ENCODE measurements at regions not wholly inside any gene's neighbourhood (a gene's known extent, or its start where the extent isn't known, plus 50 kb on each side); places are given as distances from the start of the nearest gene placed in this dataset.

DNA sequence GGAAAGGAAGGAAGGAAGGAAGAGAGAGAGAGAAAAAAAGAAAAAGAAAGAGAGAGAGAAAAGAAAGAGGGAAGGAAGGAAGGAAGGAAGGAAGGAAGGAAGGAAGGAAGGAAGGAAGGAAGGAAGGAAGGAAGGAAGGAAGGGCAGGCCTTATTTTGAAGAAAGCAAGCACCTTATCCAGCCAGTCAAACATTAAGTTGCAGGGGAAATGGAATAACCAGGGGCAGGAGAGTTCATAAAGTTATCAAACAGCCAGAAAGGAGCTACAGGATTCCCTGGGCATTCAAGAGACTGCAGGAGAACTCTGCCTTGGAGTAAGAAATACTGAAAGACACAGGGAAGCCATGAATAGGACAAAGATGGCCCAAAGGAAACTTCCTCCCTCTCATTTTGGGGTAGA, 672.0 kb upstream of the INTU start:
- Mint-ChIP-seq H3K27me3 (no peaks in the 10 kb centered on the region), H3K27ac (no peak overlapping the region), H3K36me3 (ENCODE audit: low read depth) (no peaks in the 10 kb centered on the region), H3K4me1 (ENCODE audit: low read depth) (no peaks in the 10 kb centered on the region), H3K9me3 (peaks cover 31% of the 10 kb centered on the region), H3K4me3 (no peak overlapping the region)
- intact Hi-C loops (cut with micrococcal nuclease), result no loop called here

DNA sequence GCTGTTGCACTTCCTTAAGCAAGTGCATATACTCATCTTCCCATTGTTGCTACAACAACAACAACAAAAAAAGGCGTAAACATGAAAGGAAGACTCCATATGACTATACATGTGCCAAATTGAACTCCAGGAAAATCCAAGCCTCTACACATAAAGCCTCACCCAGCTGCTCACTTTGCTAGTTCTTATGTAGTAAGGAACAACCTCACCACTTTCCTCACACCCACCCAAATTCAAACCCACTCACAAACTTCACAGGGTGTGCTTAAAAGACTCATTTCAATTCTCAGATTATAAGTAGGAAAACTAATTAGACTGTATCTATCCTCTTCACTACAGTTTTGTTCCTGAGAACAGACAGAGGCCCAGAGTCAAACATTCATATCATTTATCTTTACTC, 671.1 kb upstream of the INTU start:
- peaks cover 27% of the 10 kb centered on the region for H3K9me3 Mint-ChIP-seq
- no peaks in the 10 kb centered on the region for H3K4me1 Mint-ChIP-seq (ENCODE audit: low read depth)
- H3K36me3 Mint-ChIP-seq (ENCODE audit: low read depth), result no peaks in the 10 kb centered on the region
- H3K4me3 Mint-ChIP-seq, result no peak overlapping the region
- intact Hi-C loops (cut with micrococcal nuclease), result no loop called here
- no peaks in the 10 kb centered on the region for H3K27me3 Mint-ChIP-seq
- H3K27ac Mint-ChIP-seq, result no peak overlapping the region

DNA sequence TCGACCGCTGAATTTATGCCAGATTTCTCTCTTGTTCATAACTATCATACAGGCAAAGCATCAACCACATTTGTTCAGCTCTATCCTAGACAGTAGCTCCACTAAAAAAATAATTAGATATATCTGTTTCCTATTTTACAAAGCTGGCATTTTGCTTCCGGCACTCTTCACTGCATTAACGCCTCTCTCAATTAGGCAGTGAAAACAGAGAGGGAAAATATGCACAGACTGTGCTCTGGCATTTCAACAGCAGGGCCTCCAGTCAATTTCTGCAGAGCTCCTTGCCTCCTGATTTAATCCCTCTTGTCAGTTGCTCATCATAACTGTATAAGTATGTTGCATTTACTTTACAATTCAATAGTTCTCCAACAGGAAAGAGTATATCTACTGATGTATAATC, 666.9 kb upstream of the INTU start:
- no peaks in the 10 kb centered on the region for H3K4me1 Mint-ChIP-seq (ENCODE audit: low read depth)
- intact Hi-C loops (cut with micrococcal nuclease), result no loop called here
- H3K4me3 Mint-ChIP-seq, result no peak overlapping the region
- peaks cover 24% of the 10 kb centered on the region for H3K9me3 Mint-ChIP-seq
- no peaks in the 10 kb centered on the region for H3K27me3 Mint-ChIP-seq
- H3K36me3 Mint-ChIP-seq (ENCODE audit: low read depth), result no peaks in the 10 kb centered on the region
- H3K27ac Mint-ChIP-seq, result no peak overlapping the region

DNA sequence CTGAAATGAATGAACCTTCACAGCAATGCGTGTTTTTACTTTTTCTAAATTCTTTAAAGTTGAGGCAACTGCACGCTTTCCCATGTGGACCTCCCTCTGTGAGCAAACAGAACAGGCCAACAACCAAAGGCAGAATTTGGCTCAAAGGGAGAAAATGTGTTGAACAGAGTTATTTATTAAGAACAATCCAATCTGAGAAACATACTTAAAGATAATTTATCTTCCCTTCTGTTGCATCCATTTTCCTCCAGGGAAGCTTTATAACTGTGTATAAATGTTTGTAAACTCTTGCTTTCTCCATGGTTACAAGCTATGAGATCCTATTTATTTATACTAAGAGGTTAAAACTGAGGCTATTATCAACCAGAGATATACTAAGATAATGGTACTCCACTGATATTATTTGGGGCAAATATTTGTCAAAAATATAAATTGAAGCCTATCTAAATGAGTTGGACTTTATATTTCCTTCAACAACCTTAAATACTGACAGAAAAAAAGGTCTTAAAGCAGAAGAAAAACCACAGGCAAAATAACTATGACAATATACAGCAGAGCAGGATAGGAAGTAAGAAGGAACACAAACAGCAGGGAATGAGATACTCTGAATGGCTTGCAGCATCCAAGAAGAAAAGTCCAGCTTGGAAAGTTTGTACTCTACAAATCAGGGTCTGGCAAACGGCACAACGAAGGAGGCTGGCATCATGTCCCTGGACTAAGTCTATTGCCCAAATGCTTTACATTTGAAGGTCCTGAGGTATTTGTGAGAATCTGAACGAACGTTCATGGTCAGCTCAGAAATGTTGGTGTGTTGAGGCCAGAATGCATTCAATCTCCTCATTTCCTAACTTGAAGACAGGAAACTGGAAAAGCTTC, 663.2 kb upstream of the INTU start:
- H3K9me3 Mint-ChIP-seq, result peaks cover 18% of the 10 kb centered on the region
- intact Hi-C loops (cut with micrococcal nuclease), result no loop called here
- no peaks in the 10 kb centered on the region for H3K4me1 Mint-ChIP-seq (ENCODE audit: low read depth)
- H3K27ac Mint-ChIP-seq, result no peak overlapping the region
- no peaks in the 10 kb centered on the region for H3K27me3 Mint-ChIP-seq
- H3K36me3 Mint-ChIP-seq (ENCODE audit: low read depth), result no peaks in the 10 kb centered on the region
- no peak overlapping the region for H3K4me3 Mint-ChIP-seq

DNA sequence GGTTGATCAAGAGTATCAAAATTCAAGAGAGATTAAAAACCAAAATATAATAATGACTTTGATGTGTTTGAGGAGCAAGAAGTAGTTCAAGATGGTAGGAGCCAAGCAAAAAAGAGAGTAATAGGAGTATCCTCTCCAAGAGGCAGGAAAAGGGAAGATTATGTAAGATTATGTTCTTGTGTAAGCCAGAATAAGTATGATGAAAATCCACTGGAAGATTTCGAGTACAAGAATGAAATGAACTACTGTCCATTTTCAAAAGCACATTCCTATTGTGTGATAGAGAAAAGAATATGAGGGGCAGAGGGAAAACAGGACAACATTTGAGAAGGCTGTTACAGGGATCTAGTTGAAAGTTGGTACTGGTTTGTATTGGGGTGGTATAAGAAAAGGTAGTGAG, 659.6 kb upstream of the INTU start:
- intact Hi-C loops (cut with micrococcal nuclease), result no loop called here
- Mint-ChIP-seq H3K27me3 (no peaks in the 10 kb centered on the region), H3K9me3 (peaks cover 9% of the 10 kb centered on the region), H3K4me3 (no peak overlapping the region), H3K36me3 (ENCODE audit: low read depth) (no peaks in the 10 kb centered on the region), H3K27ac (no peak overlapping the region), H3K4me1 (ENCODE audit: low read depth) (no peaks in the 10 kb centered on the region)

DNA sequence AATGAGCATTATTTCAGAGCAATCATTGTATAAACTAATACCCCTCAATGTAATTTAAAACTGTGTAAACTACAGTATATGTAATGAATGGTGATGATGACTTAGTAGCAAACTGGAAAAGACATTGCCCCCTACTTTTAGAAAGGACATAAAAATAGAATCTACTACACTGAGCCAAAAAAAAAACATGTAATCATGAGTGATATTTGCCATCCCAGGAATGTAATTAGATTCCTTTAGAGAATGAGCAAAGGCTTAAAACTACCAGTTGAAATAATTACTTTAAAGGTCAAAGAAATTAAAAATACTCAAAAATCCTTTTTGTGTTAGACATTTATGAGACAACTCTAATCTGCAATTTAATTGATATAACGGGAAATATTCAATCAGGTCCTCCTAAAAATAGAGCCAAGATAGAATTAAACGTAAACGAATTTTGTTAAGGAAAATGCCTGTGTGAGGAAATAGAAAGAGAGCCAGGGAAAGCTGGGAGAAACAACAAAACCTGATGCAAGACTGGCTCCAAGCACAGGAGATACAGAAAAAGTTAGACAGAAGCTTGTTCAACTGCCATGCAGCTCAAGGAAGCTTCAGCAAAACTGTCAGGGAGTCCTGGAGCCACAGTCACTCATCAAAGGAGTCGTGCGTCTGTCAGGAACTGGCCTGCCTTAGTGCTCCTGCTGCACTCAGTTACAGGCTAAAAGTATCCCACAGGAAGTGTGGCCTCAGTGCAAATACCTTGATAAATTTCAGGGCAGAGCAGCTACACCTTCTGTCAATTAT, 655.7 kb upstream of the INTU start:
- H3K36me3 Mint-ChIP-seq (ENCODE audit: low read depth), result no peaks in the 10 kb centered on the region
- no peak overlapping the region for H3K27ac Mint-ChIP-seq
- H3K9me3 Mint-ChIP-seq, result peaks cover 15% of the 10 kb centered on the region
- H3K27me3 Mint-ChIP-seq, result no peaks in the 10 kb centered on the region
- intact Hi-C loops (cut with micrococcal nuclease), result no loop called here
- H3K4me1 Mint-ChIP-seq (ENCODE audit: low read depth), result no peaks in the 10 kb centered on the region
- H3K4me3 Mint-ChIP-seq, result no peak overlapping the region

DNA sequence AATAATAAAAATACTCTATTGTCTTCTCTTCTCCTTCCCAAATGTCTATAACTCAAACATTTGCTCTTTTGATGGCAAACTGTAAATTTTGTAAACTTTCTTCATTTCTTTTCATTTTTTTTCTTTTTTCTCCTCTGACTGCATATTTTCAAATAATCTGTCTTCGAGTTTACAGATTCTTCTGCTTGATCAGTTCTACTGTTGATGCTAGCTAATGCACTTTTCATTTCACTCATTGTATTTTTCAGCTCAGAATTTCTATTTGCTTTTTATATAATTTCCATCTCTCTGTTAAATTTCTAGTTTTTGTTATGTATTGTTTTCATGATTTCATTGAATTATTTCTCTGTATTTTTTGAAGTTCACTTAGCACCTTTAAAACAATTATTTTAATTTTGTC, 646.8 kb upstream of the INTU start:
- H3K36me3 Mint-ChIP-seq (ENCODE audit: low read depth), result no peaks in the 10 kb centered on the region
- no peak overlapping the region for H3K27ac Mint-ChIP-seq
- no peaks in the 10 kb centered on the region for H3K27me3 Mint-ChIP-seq
- no peak overlapping the region for H3K4me3 Mint-ChIP-seq
- no peaks in the 10 kb centered on the region for H3K4me1 Mint-ChIP-seq (ENCODE audit: low read depth)
- H3K9me3 Mint-ChIP-seq, result peaks cover 23% of the 10 kb centered on the region
- intact Hi-C loops (cut with micrococcal nuclease), result no loop called here

DNA sequence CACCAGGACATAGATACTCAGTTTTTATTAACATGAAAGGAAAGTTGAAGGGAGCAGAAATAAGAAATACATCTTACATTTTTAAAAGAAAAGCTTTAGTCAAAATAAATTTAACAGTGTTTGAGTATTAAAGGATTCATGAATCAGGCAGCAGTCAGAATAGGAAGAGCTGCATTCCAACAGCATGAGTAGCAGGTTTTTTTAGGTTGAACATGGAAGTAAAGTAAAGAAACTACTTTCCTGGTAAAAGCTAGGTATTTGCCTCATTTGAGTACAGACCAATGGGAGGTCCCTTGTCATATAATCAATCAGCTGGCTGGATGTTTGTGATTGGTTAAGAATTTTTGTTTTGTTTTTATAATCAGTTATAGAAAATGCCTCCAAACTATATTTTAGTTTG, 645.9 kb upstream of the INTU start:
- Mint-ChIP-seq H3K36me3 (ENCODE audit: low read depth) (no peaks in the 10 kb centered on the region), H3K4me1 (ENCODE audit: low read depth) (no peaks in the 10 kb centered on the region), H3K9me3 (peaks cover 19% of the 10 kb centered on the region), H3K27me3 (no peaks in the 10 kb centered on the region), H3K27ac (no peak overlapping the region), H3K4me3 (no peak overlapping the region)
- intact Hi-C loops (cut with micrococcal nuclease), result no loop called here

DNA sequence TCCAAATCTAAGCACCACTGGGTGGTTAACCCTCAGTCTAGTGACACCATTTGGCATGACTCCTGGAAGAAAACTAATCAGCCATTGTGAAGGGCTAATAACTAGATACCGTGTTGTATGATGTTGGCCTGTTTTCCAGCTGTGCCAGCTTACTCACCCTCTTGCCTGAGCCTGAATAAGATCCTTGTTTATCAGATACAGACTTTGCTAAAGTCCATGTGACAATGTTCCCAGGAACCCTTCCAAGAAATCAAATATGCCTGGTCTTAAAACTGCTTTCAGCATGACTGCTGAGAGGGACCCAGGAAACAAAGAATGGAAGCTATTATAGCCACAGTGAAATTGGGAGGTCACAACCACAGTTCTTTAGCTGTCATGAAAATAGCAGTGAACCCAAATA, 640.8 kb upstream of the INTU start:
- H3K4me3 Mint-ChIP-seq, result no peak overlapping the region
- no peak overlapping the region for H3K27ac Mint-ChIP-seq
- H3K27me3 Mint-ChIP-seq, result no peaks in the 10 kb centered on the region
- intact Hi-C loops (cut with micrococcal nuclease), result no loop called here
- H3K4me1 Mint-ChIP-seq (ENCODE audit: low read depth), result no peaks in the 10 kb centered on the region
- H3K36me3 Mint-ChIP-seq (ENCODE audit: low read depth), result no peaks in the 10 kb centered on the region
- H3K9me3 Mint-ChIP-seq, result no peaks in the 10 kb centered on the region

DNA sequence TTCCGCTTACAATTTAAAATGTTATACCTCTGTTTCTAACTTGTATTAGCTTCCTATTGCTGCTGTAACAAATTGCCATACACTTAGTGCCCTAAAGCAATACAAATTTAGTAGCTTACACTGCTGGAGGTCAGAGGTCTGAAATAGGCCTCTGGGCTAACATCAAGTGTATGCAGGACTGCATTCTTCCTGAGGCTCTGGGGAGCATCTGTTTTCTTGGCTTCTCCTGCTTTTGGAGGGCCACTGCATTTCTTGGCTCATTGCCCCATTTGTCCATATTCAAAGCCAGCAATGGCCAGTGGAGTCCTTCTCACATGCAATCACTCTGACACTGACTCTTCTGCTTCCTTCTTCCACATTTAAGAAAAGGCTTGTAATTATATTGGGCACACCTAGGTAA, 639.8 kb upstream of the INTU start:
- Mint-ChIP-seq H3K27me3 (no peaks in the 10 kb centered on the region), H3K9me3 (no peaks in the 10 kb centered on the region), H3K27ac (no peak overlapping the region), H3K36me3 (ENCODE audit: low read depth) (no peaks in the 10 kb centered on the region), H3K4me3 (no peak overlapping the region), H3K4me1 (ENCODE audit: low read depth) (no peaks in the 10 kb centered on the region)
- intact Hi-C loops (cut with micrococcal nuclease), result no loop called here

DNA sequence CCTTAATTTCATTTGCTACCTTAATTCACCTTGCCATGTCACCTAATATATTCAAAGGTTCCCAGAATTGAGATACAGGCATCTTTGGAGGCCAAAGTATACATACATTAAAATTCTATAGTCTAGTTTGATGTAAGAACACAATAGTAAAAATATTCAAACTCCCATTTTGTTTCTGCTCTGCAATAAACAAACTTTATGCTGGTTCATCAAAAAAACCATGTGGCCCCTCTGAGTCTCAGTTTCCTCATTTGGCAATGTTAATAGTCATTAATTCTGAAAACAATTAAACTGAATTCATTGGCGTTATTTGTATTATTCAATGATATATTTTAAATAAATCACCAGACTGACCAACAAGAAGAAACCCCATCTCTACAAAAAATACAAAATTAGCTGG, 639.4 kb upstream of the INTU start:
- no peak overlapping the region for H3K4me3 Mint-ChIP-seq
- no peaks in the 10 kb centered on the region for H3K27me3 Mint-ChIP-seq
- no peak overlapping the region for H3K27ac Mint-ChIP-seq
- no peaks in the 10 kb centered on the region for H3K36me3 Mint-ChIP-seq (ENCODE audit: low read depth)
- intact Hi-C loops (cut with micrococcal nuclease), result no loop called here
- H3K4me1 Mint-ChIP-seq (ENCODE audit: low read depth), result no peaks in the 10 kb centered on the region
- H3K9me3 Mint-ChIP-seq, result no peaks in the 10 kb centered on the region

DNA sequence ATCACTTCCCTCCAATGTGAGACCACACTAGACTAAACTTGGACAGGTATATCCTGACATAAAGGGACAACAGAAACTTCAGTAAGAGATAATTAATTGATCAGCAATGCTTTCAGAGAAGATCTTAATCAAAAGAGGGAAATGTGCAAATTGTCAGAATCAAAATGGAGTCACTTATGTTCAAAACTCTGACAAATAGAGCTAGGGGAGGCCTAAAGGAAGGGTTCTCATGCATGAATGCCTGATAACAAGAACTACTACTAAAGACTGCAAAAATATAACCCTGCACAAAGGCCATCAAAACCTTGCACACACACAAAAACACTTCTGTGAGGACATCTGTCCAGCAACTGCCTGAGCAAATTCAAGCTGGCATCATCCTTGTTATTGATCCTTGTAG, 637.5 kb upstream of the INTU start:
- intact Hi-C loops (cut with micrococcal nuclease), result no loop called here
- H3K36me3 Mint-ChIP-seq (ENCODE audit: low read depth), result no peaks in the 10 kb centered on the region
- H3K4me1 Mint-ChIP-seq (ENCODE audit: low read depth), result no peaks in the 10 kb centered on the region
- H3K27ac Mint-ChIP-seq, result no peak overlapping the region
- no peaks in the 10 kb centered on the region for H3K9me3 Mint-ChIP-seq
- H3K4me3 Mint-ChIP-seq, result no peak overlapping the region
- H3K27me3 Mint-ChIP-seq, result no peaks in the 10 kb centered on the region

DNA sequence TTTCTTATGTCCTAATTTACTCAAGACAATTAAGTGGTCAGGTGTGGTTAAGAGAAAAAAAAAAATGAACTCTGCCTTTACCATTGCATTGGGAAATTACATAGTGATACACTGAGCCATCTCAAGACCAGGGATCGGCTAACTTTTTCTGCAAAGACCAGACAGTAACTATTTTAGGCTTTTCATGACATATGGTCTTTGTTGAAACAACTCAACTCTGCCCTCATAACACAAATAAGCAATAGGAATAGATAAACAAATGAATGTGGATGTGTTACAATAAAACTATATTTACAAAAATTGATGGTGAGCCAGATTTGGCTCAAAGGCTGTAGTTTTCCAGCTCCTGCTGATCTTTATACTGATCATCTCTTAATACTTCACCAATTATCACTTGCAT, 632.6 kb upstream of the INTU start:
- Mint-ChIP-seq H3K36me3 (ENCODE audit: low read depth) (no peaks in the 10 kb centered on the region), H3K4me1 (ENCODE audit: low read depth) (no peaks in the 10 kb centered on the region), H3K9me3 (peaks cover 8% of the 10 kb centered on the region), H3K27ac (no peak overlapping the region), H3K27me3 (no peaks in the 10 kb centered on the region), H3K4me3 (no peak overlapping the region)
- intact Hi-C loops (cut with micrococcal nuclease), result no loop called here

DNA sequence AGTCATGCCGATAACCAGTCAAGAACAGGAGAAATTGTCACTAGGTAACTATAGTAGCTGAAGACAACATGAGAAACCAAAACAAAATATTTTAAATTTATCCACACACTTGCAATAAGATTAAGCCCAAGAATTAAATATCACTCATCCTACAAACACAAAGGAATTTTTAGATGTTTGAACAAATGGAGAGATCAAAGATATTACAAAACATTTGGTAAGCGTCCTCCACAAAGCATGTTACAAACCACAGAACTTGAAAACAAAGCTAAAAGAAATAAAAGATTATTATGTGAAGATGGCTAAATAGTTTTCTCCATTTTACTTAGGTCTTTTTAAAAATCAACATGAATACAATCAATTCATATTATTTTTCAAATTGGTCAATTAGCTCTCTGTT, 631.9 kb upstream of the INTU start:
- H3K36me3 Mint-ChIP-seq (ENCODE audit: low read depth), result no peaks in the 10 kb centered on the region
- no peak overlapping the region for H3K4me3 Mint-ChIP-seq
- peaks cover 8% of the 10 kb centered on the region for H3K9me3 Mint-ChIP-seq
- intact Hi-C loops (cut with micrococcal nuclease), result no loop called here
- no peaks in the 10 kb centered on the region for H3K4me1 Mint-ChIP-seq (ENCODE audit: low read depth)
- no peaks in the 10 kb centered on the region for H3K27me3 Mint-ChIP-seq
- H3K27ac Mint-ChIP-seq, result no peak overlapping the region

Data from dendritic cell treated with granulocyte-macrophage colony-stimulating factor and Interleukin-4, amounts not matched to agents 40 ng/mL and 50 ng/mL, for 4 days (primary cell).